H1 (cell line): ENCODE measurements at regions not wholly inside any gene's neighbourhood (a gene's known extent, or its start where the extent isn't known, plus 50 kb on each side); places are given as distances from the start of the nearest gene placed in this dataset.

ENCODE experiments used
- BACH1 ChIP-seq: IDR thresholded peaks from 2 replicates; pipeline ENCODE4 v1.6.1; 2012; ENCODE audit warnings: low read length, improper control_type of control experiment
- CEBPB ChIP-seq: IDR thresholded peaks from 2 replicates; pipeline ENCODE4 v1.6.1; 2012; ENCODE audit warnings: low read depth, low read length
- CTCF ChIP-seq, 3 experiments: IDR thresholded peaks; 1 replicate in 2 of 3; 2 replicates in 1 of 3; pipeline versions ENCODE4 v1.5.1 to v1.6.1; 2011; ENCODE audit warnings: low read length in 3 of 3, mild to moderate bottlenecking in 3 of 3, inconsistent platforms in 2 of 3, low read depth in 1 of 3, moderate library complexity in 1 of 3; ENCODE audit not compliant: insufficient read depth in 1 of 3; ENCODE audit errors: control extremely low read depth in 1 of 3
- E2F6 ChIP-seq: IDR thresholded peaks from 2 replicates; pipeline ENCODE4 v1.6.1; 2012; ENCODE audit warnings: inconsistent platforms
- EP300 ChIP-seq, 2 experiments: IDR thresholded peaks; 1 replicate in 1 of 2; 2 replicates in 1 of 2; pipeline ENCODE4 v1.6.1; 2011 to 2012; ENCODE audit warnings: low read depth in 2 of 2, low read length in 2 of 2, mild to moderate bottlenecking in 2 of 2, borderline replicate concordance in 1 of 2, inconsistent platforms in 1 of 2, moderate library complexity in 1 of 2
- EZH2 ChIP-seq: fragments of 200-600 bp; sonication (generic); IDR thresholded peaks from 2 replicates; pipeline ENCODE4 v1.7.1; 2012; ENCODE audit warnings: low read depth, mild to moderate bottlenecking, moderate library complexity, low read length, inconsistent platforms; ENCODE audit not compliant: severe bottlenecking
- HDAC2 ChIP-seq, 2 experiments: fragments of 300-600 bp in 1 of 2; sonication (generic) in 1 of 2; IDR thresholded peaks; 2 replicates each; pipeline ENCODE4 v1.6.1; 2011 to 2012; ENCODE audit warnings: low read depth in 2 of 2, low read length in 2 of 2, mild to moderate bottlenecking in 2 of 2, moderate library complexity in 2 of 2, borderline replicate concordance in 1 of 2, inconsistent platforms in 1 of 2
- NRF1 ChIP-seq: IDR thresholded peaks from 2 replicates; pipeline ENCODE4 v1.6.1; 2011; ENCODE audit warnings: mild to moderate bottlenecking, low read depth, low read length, improper control_type of control experiment
- POLR2A ChIP-seq, 2 experiments: IDR thresholded peaks; 1 replicate in 1 of 2; 2 replicates in 1 of 2; pipeline ENCODE4 v1.6.1; 2011; ENCODE audit warnings: low read depth in 2 of 2, low read length in 2 of 2, mild to moderate bottlenecking in 2 of 2; ENCODE audit errors: control extremely low read depth in 1 of 2
- RNF2 ChIP-seq: fragments of 200-900, 300-1000 bp; sonication (generic); IDR thresholded peaks from 2 replicates; pipeline ENCODE4 v1.7.1; 2016; ENCODE audit warnings: borderline replicate concordance, low read depth, mild to moderate bottlenecking, antibody characterized with exemption, low read length; ENCODE audit not compliant: poor library complexity, severe bottlenecking; ENCODE audit errors: missing control alignments
- SP1 ChIP-seq: IDR thresholded peaks from 2 replicates; pipeline ENCODE4 v1.6.1; 2011; ENCODE audit warnings: low read depth, low read length
- TAF1 ChIP-seq: IDR thresholded peaks from 2 replicates; pipeline ENCODE4 v1.6.1; 2011; ENCODE audit warnings: mild to moderate bottlenecking, low read depth, low read length
- TBP ChIP-seq: IDR thresholded peaks from 2 replicates; pipeline ENCODE4 v1.6.1; 2011; ENCODE audit warnings: low read depth, low read length, improper control_type of control experiment

GRCh38 chr11:15837901-15838489 is 518.4 kb downstream of the SOX6 start:
- no peak for TF ChIP-seq POLR2A (IDR thresholded peaks at IDR 0.05; ENCODE audit: control extremely low read depth in 1 of 2, low read depth in 2 of 2, low read length in 2 of 2)
- no peak for TF ChIP-seq CTCF (IDR thresholded peaks at IDR 0.05; ENCODE audit: control extremely low read depth in 1 of 3, insufficient read depth in 1 of 3, low read depth in 1 of 3, low read length in 3 of 3)
- TF ChIP-seq NRF1 = no peak
- no peak for TF ChIP-seq BACH1
- no peak for TF ChIP-seq RNF2
- TF ChIP-seq EP300 (IDR thresholded peaks at IDR 0.05; ENCODE audit: borderline replicate concordance in 1 of 2, low read depth in 2 of 2, low read length in 2 of 2) = no peak
- TF ChIP-seq SP1 = no peak
- TF ChIP-seq TAF1 = no peak
- no peak for TF ChIP-seq CEBPB
- no peak for TF ChIP-seq HDAC2 (IDR thresholded peaks at IDR 0.05; ENCODE audit: borderline replicate concordance in 1 of 2, low read depth in 2 of 2, low read length in 2 of 2)
- TF ChIP-seq E2F6 = no peak
- no peak for TF ChIP-seq EZH2
- no peak for TF ChIP-seq TBP
